ENCODE measurements at regions not wholly inside any gene's neighbourhood (a gene's known extent, or its start where the extent isn't known, plus 50 kb on each side); places are given as distances from the start of the nearest gene placed in this dataset.

GRCh38 chr10:125221716-125222115, 61.4 kb upstream of the CTBP2 start:
- no peak for TF ChIP-seq CTCF (IDR thresholded peaks at IDR 0.05; ENCODE audit: unreplicated experiment)
- no peak overlapping the region for H3K27ac Mint-ChIP-seq
- no peak overlapping the region for H3K4me3 Mint-ChIP-seq (ENCODE audit: low read depth)
- H3K9me3 Mint-ChIP-seq (ENCODE audit: low read depth) = no peaks in the 10 kb centered on the region
- DNase-seq (ENCODE audit: low spot score, unreplicated experiment) = no peak
- peaks cover 77% of the 10 kb centered on the region for H3K27me3 Mint-ChIP-seq
- no peaks in the 10 kb centered on the region for H3K36me3 Mint-ChIP-seq (ENCODE audit: insufficient read depth)
- peaks cover 28% of the 10 kb centered on the region for H3K4me1 Mint-ChIP-seq (ENCODE audit: low read depth)

- H3K27ac Mint-ChIP-seq = no peak overlapping the region
- H3K27me3 Mint-ChIP-seq = peaks cover 68% of the 10 kb centered on the region
- peaks cover 32% of the 10 kb centered on the region for H3K4me1 Mint-ChIP-seq (ENCODE audit: low read depth)
- TF ChIP-seq CTCF (IDR thresholded peaks at IDR 0.05; ENCODE audit: unreplicated experiment) = no peak
- no peak for DNase-seq (ENCODE audit: low spot score, unreplicated experiment)
- H3K9me3 Mint-ChIP-seq (ENCODE audit: low read depth) = no peaks in the 10 kb centered on the region
- H3K36me3 Mint-ChIP-seq (ENCODE audit: insufficient read depth) = no peaks in the 10 kb centered on the region
- no peak overlapping the region for H3K4me3 Mint-ChIP-seq (ENCODE audit: low read depth)
These were observed 59.4 kb upstream of the CTBP2 start for GRCh38 chr10:125219776-125220175.

- peaks cover 36% of the 10 kb centered on the region for H3K4me1 Mint-ChIP-seq (ENCODE audit: low read depth)
- no peaks in the 10 kb centered on the region for H3K36me3 Mint-ChIP-seq (ENCODE audit: insufficient read depth)
- H3K4me3 Mint-ChIP-seq (ENCODE audit: low read depth) = peak overlapping the region; percentile 6
- no peak for TF ChIP-seq CTCF (IDR thresholded peaks at IDR 0.05; ENCODE audit: unreplicated experiment)
- no peaks in the 10 kb centered on the region for H3K9me3 Mint-ChIP-seq (ENCODE audit: low read depth)
- H3K27ac Mint-ChIP-seq = peak overlapping the region; percentile 23
- DNase-seq (ENCODE audit: low spot score, unreplicated experiment) = no peak
- peaks cover 67% of the 10 kb centered on the region for H3K27me3 Mint-ChIP-seq
These were observed 58.6 kb upstream of the CTBP2 start for GRCh38 chr10:125218967-125219366.

GRCh38 chr10:125217990-125218675, 57.8 kb upstream of the CTBP2 start:
- Mint-ChIP-seq H3K4me1 (ENCODE audit: low read depth) (peaks cover 40% of the 10 kb centered on the region), H3K36me3 (ENCODE audit: insufficient read depth) (no peaks in the 10 kb centered on the region), H3K27ac (no peak overlapping the region), H3K27me3 (peaks cover 70% of the 10 kb centered on the region), H3K9me3 (ENCODE audit: low read depth) (no peaks in the 10 kb centered on the region), H3K4me3 (ENCODE audit: low read depth) (no peak overlapping the region)
- no peak for DNase-seq (ENCODE audit: low spot score, unreplicated experiment)
- TF ChIP-seq CTCF (IDR thresholded peaks at IDR 0.05; ENCODE audit: unreplicated experiment) = no peak

- peaks cover 70% of the 10 kb centered on the region for H3K27me3 Mint-ChIP-seq
- no peaks in the 10 kb centered on the region for H3K36me3 Mint-ChIP-seq (ENCODE audit: insufficient read depth)
- H3K4me1 Mint-ChIP-seq (ENCODE audit: low read depth) = peaks cover 40% of the 10 kb centered on the region
- TF ChIP-seq CTCF (IDR thresholded peaks at IDR 0.05; ENCODE audit: unreplicated experiment) = no peak
- peak overlapping the region; percentile 85 for H3K27ac Mint-ChIP-seq
- DNase-seq (ENCODE audit: low spot score, unreplicated experiment) = no peak
- no peaks in the 10 kb centered on the region for H3K9me3 Mint-ChIP-seq (ENCODE audit: low read depth)
- no peak overlapping the region for H3K4me3 Mint-ChIP-seq (ENCODE audit: low read depth)
These were observed 56.5 kb upstream of the CTBP2 start for GRCh38 chr10:125216861-125217260.

All from progenitor cell of endocrine pancreas (in vitro differentiated cells).